ENCODE measurements at regions not wholly inside any gene's neighbourhood (a gene's known extent, or its start where the extent isn't known, plus 50 kb on each side); places are given as distances from the start of the nearest gene placed in this dataset.

Small RNA genes lying in the stretch of these regions (small RNA-seq; reads per million reads assigned to genes)
- gene EZH2P1 (0 reads per million in 6 experiments), gene MIR802 (0 reads per million in 6 experiments)

Data from A549 (cell line).